H1 (cell line): ENCODE measurements at regions not wholly inside any gene's neighbourhood (a gene's known extent, or its start where the extent isn't known, plus 50 kb on each side); places are given as distances from the start of the nearest gene placed in this dataset.

Experiments
- CTCF ChIA-PET: fragments of 300-600 bp; sonication (Branson Sonifier 250); formaldehyde crosslinking; loops from one replicate; lab custom pipeline; 2021; ENCODE audit not compliant: partially characterized antibody; lab: Charles Lee
- POLR2A ChIA-PET: fragments of 300-600 bp; sonication (Branson Sonifier 250); formaldehyde crosslinking; loops from one replicate; lab custom pipeline; 2021; ENCODE audit warnings: inconsistent platforms; ENCODE audit not compliant: partially characterized antibody; lab: Charles Lee
- DNase-seq, 2 experiments: peaks; one replicate each; pipeline versions ENCODE4 v3.0.0 to v3.0.0-alpha.2; 2010 to 2022; ENCODE audit warnings: low spot score in 2 of 2, low read depth in 1 of 2, mixed read lengths in 1 of 2
- FAIRE-seq: peaks from 2 replicates; lab custom pipeline; 2011; peaks lifted over from hg19 to GRCh38; lab: Jason Lieb, UNC
- H2AFZ ChIP-seq: 2 replicates; pipeline ENCODE4 v1.8.1; 2012; ENCODE audit warnings: low read length, inconsistent platforms
- H2AK5ac ChIP-seq: 2 replicates; pipeline ENCODE4 v1.6.1; 2013; ENCODE audit warnings: low read depth, low read length
- H2BK120ac ChIP-seq: replicated peaks from 2 replicates; pipeline ENCODE3; 2013; ENCODE audit warnings: low read depth, low read length, inconsistent platforms
- H2BK12ac ChIP-seq: 2 replicates; pipeline ENCODE4 v1.6.1; 2013; ENCODE audit warnings: low read depth, low read length
- H2BK15ac ChIP-seq: 2 replicates; pipeline ENCODE4 v1.6.1; 2013; ENCODE audit warnings: low read length
- H2BK20ac ChIP-seq: 2 replicates; pipeline ENCODE4 v1.6.1; 2013; ENCODE audit warnings: low read length
- H2BK5ac ChIP-seq: 2 replicates; pipeline ENCODE4 v1.6.1; 2013; ENCODE audit warnings: low read depth, low read length
- H3K14ac ChIP-seq: 2 replicates; pipeline ENCODE4 v1.6.1; 2013; ENCODE audit warnings: inconsistent platforms; ENCODE audit not compliant: insufficient read length
- H3K18ac ChIP-seq: 2 replicates; pipeline ENCODE4 v1.6.1; 2013; ENCODE audit warnings: low read length; ENCODE audit errors: extremely low read depth
- H3K23ac ChIP-seq: 2 replicates; pipeline ENCODE4 v1.6.1; 2013; ENCODE audit warnings: inconsistent platforms; ENCODE audit not compliant: insufficient read length
- H3K23me2 ChIP-seq: 2 replicates; pipeline ENCODE4 v1.6.1; 2013; ENCODE audit warnings: low read depth, low read length
- H3K27ac ChIP-seq: 2 replicates; pipeline ENCODE4 v1.6.1; 2011; ENCODE audit warnings: low read depth, low read length, inconsistent platforms
- H3K27me3 ChIP-seq, 4 experiments: replicated peaks in 1 of 4; 1 replicate in 1 of 4; 2 replicates in 3 of 4; pipeline versions ENCODE4 v1.6.1 to v1.8.1; 2011 to 2013; ENCODE audit warnings: low read length in 3 of 4, mild to moderate bottlenecking in 3 of 4, inconsistent platforms in 2 of 4, mixed read lengths in 2 of 4, moderate library complexity in 1 of 4; ENCODE audit not compliant: control insufficient read depth in 3 of 4, insufficient read depth in 3 of 4; ENCODE audit errors: extremely low read depth in 1 of 4
- H3K36me3 ChIP-seq, 4 experiments: 2 replicates each; pipeline versions ENCODE4 v1.6.1 to v1.8.1; 2011 to 2013; ENCODE audit warnings: mild to moderate bottlenecking in 4 of 4, low read length in 3 of 4, moderate library complexity in 2 of 4, control low read depth in 1 of 4, inconsistent platforms in 1 of 4; ENCODE audit not compliant: insufficient read depth in 4 of 4, control insufficient read depth in 2 of 4
- H3K4ac ChIP-seq: replicated peaks from 2 replicates; pipeline ENCODE3; 2013; ENCODE audit warnings: low read length, low read depth, mixed read lengths, inconsistent platforms; ENCODE audit not compliant: insufficient read length
- H3K4me1 ChIP-seq, 4 experiments: replicated peaks in 1 of 4; 1 replicate in 1 of 4; 2 replicates in 3 of 4; pipeline versions ENCODE4 v1.6.1 to v1.8.1; 2011 to 2013; ENCODE audit warnings: low read length in 3 of 4, inconsistent platforms in 2 of 4, mixed read lengths in 1 of 4; ENCODE audit not compliant: insufficient read depth in 4 of 4, control insufficient read depth in 3 of 4
- H3K4me2 ChIP-seq, 2 experiments: 2 replicates each; pipeline versions ENCODE4 v1.6.1 to v1.8.1; 2011 to 2013; ENCODE audit warnings: low read depth in 2 of 2, low read length in 2 of 2, control low read depth in 1 of 2, inconsistent platforms in 1 of 2, mild to moderate bottlenecking in 1 of 2; ENCODE audit not compliant: insufficient read depth in 1 of 2
- H3K4me3 ChIP-seq, 4 experiments: fragments of 200-600, 300-600 bp in 1 of 4; sonication (generic), shearing (Covaris generic), sonication (Bioruptor Twin) in 1 of 4; 2 replicates each; pipeline versions ENCODE4 v1.5.1 to v1.8.1; 2011 to 2016; ENCODE audit warnings: low read length in 4 of 4, low read depth in 3 of 4, control low read depth in 2 of 4, inconsistent platforms in 2 of 4, mild to moderate bottlenecking in 2 of 4, mixed read lengths in 1 of 4, moderate library complexity in 1 of 4; ENCODE audit not compliant: insufficient read depth in 2 of 4; ENCODE audit errors: extremely low read depth in 1 of 4
- H3K56ac ChIP-seq: replicated peaks from 2 replicates; pipeline ENCODE3; 2013; ENCODE audit warnings: low read depth, mild to moderate bottlenecking, mixed read lengths, low read length, inconsistent platforms; ENCODE audit not compliant: insufficient read length
- H3K79me1 ChIP-seq: 2 replicates; pipeline ENCODE4 v1.6.1; 2013; ENCODE audit warnings: low read depth, low read length, control low read depth
- H3K79me2 ChIP-seq, 2 experiments: 2 replicates each; pipeline versions ENCODE4 v1.6.1 to v1.8.1; 2012 to 2013; ENCODE audit warnings: low read length in 2 of 2, mild to moderate bottlenecking in 2 of 2, inconsistent platforms in 1 of 2; ENCODE audit not compliant: insufficient read depth in 2 of 2, control insufficient read depth in 1 of 2
- H3K9ac ChIP-seq, 4 experiments: replicated peaks in 1 of 4; 1 replicate in 1 of 4; 2 replicates in 3 of 4; pipeline versions ENCODE4 v1.6.1 to v1.8.1; 2011 to 2013; ENCODE audit warnings: low read depth in 3 of 4, low read length in 3 of 4, control low read depth in 2 of 4, mild to moderate bottlenecking in 2 of 4, moderate library complexity in 2 of 4, inconsistent platforms in 1 of 4; ENCODE audit errors: extremely low read depth in 1 of 4
- H3K9me3 ChIP-seq, 2 experiments: 2 replicates each; pipeline versions ENCODE4 v1.6.1 to v1.8.1; 2012 to 2013; ENCODE audit warnings: mild to moderate bottlenecking in 2 of 2, moderate library complexity in 2 of 2, control low read depth in 1 of 2, inconsistent platforms in 1 of 2, low read depth in 1 of 2, low read length in 1 of 2, mixed read lengths in 1 of 2; ENCODE audit not compliant: insufficient read depth in 2 of 2
- H4K20me1 ChIP-seq, 2 experiments: replicated peaks in 1 of 2; 2 replicates each; pipeline versions ENCODE3 to v1.8.1; 2011 to 2013; ENCODE audit warnings: inconsistent platforms in 2 of 2, low read length in 2 of 2, mild to moderate bottlenecking in 1 of 2; ENCODE audit not compliant: insufficient read depth in 2 of 2, control insufficient read depth in 1 of 2
- H4K5ac ChIP-seq: 2 replicates; pipeline ENCODE4 v1.6.1; 2013; ENCODE audit warnings: low read length, low read depth, mixed read lengths, inconsistent platforms; ENCODE audit not compliant: insufficient read length
- H4K8ac ChIP-seq: 2 replicates; pipeline ENCODE4 v1.8.0; 2013; ENCODE audit warnings: mild to moderate bottlenecking, moderate library complexity, low read length, inconsistent platforms; ENCODE audit not compliant: insufficient read depth; ENCODE audit errors: extremely low read depth
- H4K91ac ChIP-seq: replicated peaks from 2 replicates; pipeline ENCODE3; 2013; ENCODE audit warnings: low read length, mixed read lengths, inconsistent platforms; ENCODE audit not compliant: insufficient read length
- CBX5 ChIP-seq: fragments of 300-800, 300-1000 bp; sonication (generic); IDR thresholded peaks from 2 replicates; pipeline ENCODE4 v1.7.1; 2016; ENCODE audit warnings: antibody characterized with exemption, low read length, low read depth
- RNF2 ChIP-seq: fragments of 200-900, 300-1000 bp; sonication (generic); IDR thresholded peaks from 2 replicates; pipeline ENCODE4 v1.7.1; 2016; ENCODE audit warnings: borderline replicate concordance, low read depth, mild to moderate bottlenecking, antibody characterized with exemption, low read length; ENCODE audit not compliant: poor library complexity, severe bottlenecking; ENCODE audit errors: missing control alignments
- SP2 ChIP-seq: IDR thresholded peaks from 2 replicates; pipeline ENCODE4 v1.6.1; 2012; ENCODE audit warnings: mild to moderate bottlenecking, low read length, inconsistent platforms
- TCF12 ChIP-seq: IDR thresholded peaks from 2 replicates; pipeline ENCODE4 v1.6.1; 2011; ENCODE audit warnings: low read depth, mild to moderate bottlenecking, low read length
- ZNF274 ChIP-seq: IDR thresholded peaks from 2 replicates; pipeline ENCODE4 v1.7.0; 2012; ENCODE audit warnings: low read length, borderline replicate concordance; ENCODE audit errors: extremely low read depth
- whole genome bisulfite sequencing, 2 experiments: shearing (Covaris generic) in 1 of 2; methylation state at CpG; one replicate each; pipeline versions ENCODE4 v1.1.6 to v1.1.7; 2013 to 2015; ENCODE audit warnings: low lambda C conversion rate in 2 of 2, mixed read lengths in 2 of 2, inconsistent platforms in 1 of 2, low coverage in 1 of 2, missing lambda C conversion rate in 1 of 2; ENCODE audit not compliant: insufficient replicate concordance in 2 of 2, insufficient coverage in 1 of 2, insufficient read length in 1 of 2; ENCODE audit errors: extremely low coverage in 1 of 2, missing lambda C conversion rate in 1 of 2; 5-methylcytosine and 5-hydroxymethylcytosine counted together

DNA sequence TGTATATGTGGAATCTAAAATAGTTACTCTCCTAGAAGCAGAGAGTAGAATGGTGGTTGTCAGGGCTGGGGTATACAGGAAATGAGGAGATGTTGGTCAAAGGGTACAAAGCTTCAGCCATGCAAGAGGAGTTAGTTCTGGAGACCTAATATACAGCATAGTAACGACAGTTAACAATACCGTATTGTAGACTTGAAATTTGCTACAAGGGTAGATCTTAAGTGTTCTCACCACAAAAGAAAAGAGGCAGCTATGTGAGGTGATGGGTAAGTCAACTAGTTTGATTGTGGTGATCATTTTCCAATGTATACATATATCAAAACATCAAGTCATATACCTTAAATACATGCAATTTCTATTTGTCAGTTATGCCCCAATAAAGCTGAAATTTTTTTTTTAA lies 98.2 kb upstream of the CYP1B1 start:
- Histone ChIP-seq H3K4me1 (peaks cover 0 to 4% (median under 1%) of the 10 kb centered on the region in 4 experiments; a peak in 1 of 7 replicates), H2BK5ac (no peak overlapping the region), H3K18ac (no peak overlapping the region), H3K4me2 (no peak overlapping the region), H2BK12ac (no peak overlapping the region), H3K56ac (no peak overlapping the region), H3K36me3 (no peaks in the 10 kb centered on the region), H2BK15ac (no peak overlapping the region), H3K79me1 (no peaks in the 10 kb centered on the region), H3K23me2 (no peaks in the 10 kb centered on the region; the same call in 1 of the 2 replicates), H2BK20ac (no peak overlapping the region), H4K20me1 (no peaks in the 10 kb centered on the region), H3K4ac (no peak overlapping the region), H3K14ac (no peak overlapping the region), H3K4me3 (no peak overlapping the region), H3K27me3 (no peaks in the 10 kb centered on the region), H4K8ac (no peak overlapping the region), H3K27ac (no peak overlapping the region), H2AK5ac (no peak overlapping the region), H3K9me3 (no peaks in the 10 kb centered on the region), H3K79me2 (no peaks in the 10 kb centered on the region), H2AFZ (no peak overlapping the region), H3K9ac (no peak overlapping the region), H4K5ac (no peak overlapping the region), H2BK120ac (no peak overlapping the region), H3K23ac (no peak overlapping the region), H4K91ac (no peak overlapping the region)
- ChIA-PET POLR2A (no interaction called here), CTCF (no interaction called here)
- 89% methylated on average over 2 of the region's 2 CpGs; no CpG with 5 or more reads in 1 of the 2 experiments for WGBS, 2 experiments
- DNase-seq (no peak), FAIRE-seq (no peak)
- TF ChIP-seq RNF2 (no peak), CBX5 (no peak), TCF12 (no peak), ZNF274 (no peak), SP2 (no peak)
